LNCAP (cell line): ENCODE measurements at regions not wholly inside any gene's neighbourhood (a gene's known extent, or its start where the extent isn't known, plus 50 kb on each side); places are given as distances from the start of the nearest gene placed in this dataset.

ENCODE experiments used
- TF ChIP-seq, protein P1 (sequence below): fragments of 450-650 bp; IDR thresholded peaks from 2 replicates; pipeline ENCODE4 v1.5.1; 2017; ENCODE audit warnings: mild to moderate bottlenecking

GRCh38 chr14:84804895-84805294, 725.0 kb upstream of the FLRT2 start:
- TF ChIP-seq, protein P1, sequence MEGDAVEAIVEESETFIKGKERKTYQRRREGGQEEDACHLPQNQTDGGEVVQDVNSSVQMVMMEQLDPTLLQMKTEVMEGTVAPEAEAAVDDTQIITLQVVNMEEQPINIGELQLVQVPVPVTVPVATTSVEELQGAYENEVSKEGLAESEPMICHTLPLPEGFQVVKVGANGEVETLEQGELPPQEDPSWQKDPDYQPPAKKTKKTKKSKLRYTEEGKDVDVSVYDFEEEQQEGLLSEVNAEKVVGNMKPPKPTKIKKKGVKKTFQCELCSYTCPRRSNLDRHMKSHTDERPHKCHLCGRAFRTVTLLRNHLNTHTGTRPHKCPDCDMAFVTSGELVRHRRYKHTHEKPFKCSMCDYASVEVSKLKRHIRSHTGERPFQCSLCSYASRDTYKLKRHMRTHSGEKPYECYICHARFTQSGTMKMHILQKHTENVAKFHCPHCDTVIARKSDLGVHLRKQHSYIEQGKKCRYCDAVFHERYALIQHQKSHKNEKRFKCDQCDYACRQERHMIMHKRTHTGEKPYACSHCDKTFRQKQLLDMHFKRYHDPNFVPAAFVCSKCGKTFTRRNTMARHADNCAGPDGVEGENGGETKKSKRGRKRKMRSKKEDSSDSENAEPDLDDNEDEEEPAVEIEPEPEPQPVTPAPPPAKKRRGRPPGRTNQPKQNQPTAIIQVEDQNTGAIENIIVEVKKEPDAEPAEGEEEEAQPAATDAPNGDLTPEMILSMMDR = no peak

DNA sequence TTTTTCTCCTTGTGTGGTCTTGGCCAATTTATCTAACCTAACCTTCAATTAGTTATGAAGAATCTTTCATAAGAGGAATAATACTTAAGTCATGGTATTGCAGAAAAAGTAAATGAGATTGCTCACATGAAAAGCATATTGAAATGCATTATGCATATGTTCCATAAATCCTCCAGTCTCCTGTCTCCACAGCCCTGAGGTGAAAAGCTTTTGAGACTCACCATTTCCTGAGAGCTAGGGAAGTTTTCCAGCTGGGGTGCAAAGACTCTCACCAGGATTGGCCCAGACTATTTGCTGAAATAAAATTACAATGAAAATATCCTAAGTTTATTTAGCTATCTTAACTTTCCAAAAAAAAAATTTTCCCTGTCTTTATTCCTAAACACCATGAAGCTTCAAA, 723.8 kb upstream of the FLRT2 start:
- TF ChIP-seq, protein P1 = no peak

DNA sequence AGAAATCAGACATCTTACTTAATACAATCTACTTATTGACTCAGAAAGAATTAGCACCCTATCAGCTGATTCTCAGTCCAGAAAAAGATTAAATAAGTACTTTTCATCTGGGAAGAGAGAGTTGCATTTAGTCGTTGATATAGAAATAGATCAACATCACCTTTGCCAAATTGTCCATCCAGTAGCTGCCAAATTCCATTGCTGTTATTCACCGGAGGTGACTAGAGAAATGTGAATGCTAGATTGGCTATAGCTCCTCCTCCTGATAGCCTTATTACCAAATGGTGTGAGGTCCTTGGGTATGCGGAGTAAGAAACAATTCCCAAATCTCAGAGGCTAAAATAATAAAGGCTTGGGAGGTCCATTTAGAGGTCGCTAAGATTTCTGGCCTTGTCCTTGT, 723.3 kb upstream of the FLRT2 start:
- TF ChIP-seq, protein P1 = no peak

DNA sequence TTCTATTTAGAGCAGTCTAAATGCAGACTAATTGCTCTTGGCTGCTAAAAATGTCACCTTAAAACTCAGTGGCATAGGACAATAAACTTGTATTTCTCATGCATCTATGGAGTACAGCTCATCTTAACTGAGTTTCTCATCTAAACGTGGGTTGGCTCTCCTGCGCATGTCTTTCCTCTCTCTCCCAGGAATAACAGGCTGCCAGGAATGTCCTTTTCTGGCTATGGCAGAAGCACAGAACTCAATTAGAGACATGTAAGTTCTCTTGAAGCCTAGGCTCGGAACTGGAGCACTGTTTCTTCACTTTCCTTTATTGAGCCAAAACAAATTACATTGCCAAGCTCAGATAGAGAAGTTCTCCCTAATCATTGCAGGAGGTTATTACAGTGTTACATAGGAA, 722.3 kb upstream of the FLRT2 start:
- TF ChIP-seq, protein P1 = no peak

GRCh38 chr14:84809158-84809557, 720.8 kb upstream of the FLRT2 start:
- TF ChIP-seq, protein P1 = no peak

- TF ChIP-seq, protein P1 = no peak
Measured at GRCh38 chr14:84814391-84814790, 715.6 kb upstream of the FLRT2 start.

DNA sequence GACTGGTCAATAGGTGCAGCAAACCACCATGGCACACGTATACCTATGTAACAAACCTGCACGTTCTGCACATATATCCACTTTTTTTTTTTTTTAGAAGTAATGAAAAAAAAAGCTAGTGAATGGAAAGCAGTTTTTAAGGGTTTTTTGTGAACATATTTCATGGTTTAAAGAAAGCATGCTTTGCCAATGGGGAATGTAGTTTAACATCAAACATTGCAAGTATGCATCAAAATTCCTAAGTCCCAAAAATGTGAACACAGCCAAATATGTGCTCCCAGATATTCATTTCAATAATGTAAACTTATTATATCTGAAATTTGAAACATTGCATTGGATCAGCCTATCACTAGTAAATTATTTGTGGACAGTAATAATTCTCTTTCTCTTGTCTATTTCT, 710.4 kb upstream of the FLRT2 start:
- TF ChIP-seq, protein P1 = no peak

DNA sequence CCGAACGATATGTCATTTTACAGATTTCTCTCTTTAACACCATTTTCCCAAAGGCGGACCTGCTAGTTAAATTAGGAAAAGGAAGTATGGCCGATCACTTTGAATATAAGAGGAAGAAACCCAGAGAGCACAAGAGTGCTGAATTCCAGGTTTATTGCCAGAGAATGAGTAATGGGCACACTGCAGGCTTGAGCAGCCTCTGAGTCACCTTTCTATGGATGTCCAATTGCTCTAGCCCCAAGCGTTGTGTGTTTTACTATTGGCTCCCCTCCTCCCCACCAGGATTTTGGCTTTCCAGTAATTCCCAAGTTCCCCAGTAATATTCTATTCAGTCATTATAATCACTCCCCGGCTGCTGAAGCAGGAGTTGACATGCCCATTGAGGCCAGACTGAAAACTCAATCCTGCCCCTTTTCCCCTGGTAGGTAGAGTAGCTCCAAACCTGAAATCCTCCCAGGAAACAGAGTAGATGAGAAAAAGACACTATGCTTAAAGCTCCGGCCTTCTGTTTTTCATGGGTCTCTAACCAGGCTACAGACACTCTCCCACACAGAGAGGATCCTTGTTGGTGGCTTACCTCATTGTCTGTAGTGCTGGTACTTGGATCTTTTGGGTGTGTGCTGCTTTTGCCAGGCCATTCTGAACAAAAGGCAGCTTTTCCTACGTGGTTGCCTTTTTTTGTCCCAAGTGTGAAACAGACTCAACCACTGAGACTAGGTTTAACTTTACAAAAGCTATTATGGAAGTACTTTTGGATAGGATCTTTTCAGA, 704.3 kb upstream of the FLRT2 start:
- TF ChIP-seq, protein P1 = no peak
